DND-41 (cell line): ENCODE measurements at regions not wholly inside any gene's neighbourhood (a gene's known extent, or its start where the extent isn't known, plus 50 kb on each side); places are given as distances from the start of the nearest gene placed in this dataset.
"Not testable (repeated sequence)": the region's sequence is repeated elsewhere in the genome, so short reads cannot be mapped to it uniquely, and the experiment has no call there.

Experiments
- CTCF ChIP-seq: IDR thresholded peaks from 2 replicates; pipeline ENCODE4 v1.5.1; 2012; ENCODE audit warnings: borderline replicate concordance, low read length, moderate library complexity, mild to moderate bottlenecking; ENCODE audit not compliant: poor library complexity, severe bottlenecking; ENCODE audit errors: extremely low read depth
- EZH2 ChIP-seq: IDR thresholded peaks from 3 replicates; pipeline ENCODE4 v1.6.1; 2012; ENCODE audit warnings: borderline replicate concordance, low read depth, mild to moderate bottlenecking, moderate library complexity, low read length, inconsistent platforms; ENCODE audit not compliant: severe bottlenecking

GRCh38 chr15:31673263-31673662 is 346.6 kb downstream of the KLF13 start:
- TF ChIP-seq CTCF, EZH2: not testable (repeated sequence)
